ENCODE measurements at regions not wholly inside any gene's neighbourhood (a gene's known extent, or its start where the extent isn't known, plus 50 kb on each side); places are given as distances from the start of the nearest gene placed in this dataset.

DNA sequence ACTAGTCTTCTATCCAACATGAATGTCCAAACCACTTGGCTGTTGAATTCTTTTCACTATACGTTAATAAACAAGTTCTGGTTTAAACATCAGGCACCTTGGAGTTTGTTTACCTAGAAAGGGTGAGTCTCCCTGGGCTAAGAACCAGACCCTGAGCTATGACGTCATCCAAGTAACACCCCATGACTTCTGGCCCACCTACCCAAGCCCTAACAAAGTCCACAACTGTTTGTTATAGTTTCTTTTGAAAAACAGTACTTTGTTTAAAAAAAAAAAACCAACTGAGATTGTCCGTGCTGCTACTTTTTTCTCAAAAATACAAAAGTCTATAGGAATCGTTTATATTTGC lies 146.9 kb upstream of the BEND6 start:
- Histone ChIP-seq H3K4me3 (ENCODE audit: low read length, poor library complexity, severe bottlenecking) (no peak overlapping the region), H4K20me1 (ENCODE audit: insufficient read depth, low read length, poor library complexity, severe bottlenecking) (no peaks in the 10 kb centered on the region)

GRCh38 chr6:56807326-56807988 lies 147.4 kb upstream of the BEND6 start:
- H3K9ac ChIP-seq (ENCODE audit: low read depth, low read length, poor library complexity, severe bottlenecking) = no peak overlapping the region
- H3K4me3 ChIP-seq (ENCODE audit: low read length, poor library complexity, severe bottlenecking) = no peak overlapping the region
- H3K4me1 ChIP-seq (ENCODE audit: insufficient read depth, low read length, poor library complexity, severe bottlenecking) = peaks cover 3% of the 10 kb centered on the region
- H3K79me2 ChIP-seq (ENCODE audit: insufficient read depth, low read length) = peaks cover 6% of the 10 kb centered on the region; the same call in 1 of the 2 replicates
- no peaks in the 10 kb centered on the region for H3F3A ChIP-seq (ENCODE audit: low read depth)
- no peaks in the 10 kb centered on the region for H3K36me3 ChIP-seq (ENCODE audit: insufficient read depth, low read length)
- no peak for TF ChIP-seq CTCF (conservative IDR thresholded peaks at IDR 0.05; ENCODE audit: low read length)
- no peak for TF ChIP-seq EZH2phosphoT487 (IDR thresholded peaks at IDR 0.05; ENCODE audit: borderline replicate concordance)
- no peaks in the 10 kb centered on the region for H3K27me3 ChIP-seq (ENCODE audit: insufficient read depth, low read length, poor library complexity, severe bottlenecking)
- H2AFZ ChIP-seq (ENCODE audit: low read length) = no peak overlapping the region
- H3K9me2 ChIP-seq (replicated peaks; ENCODE audit: low read depth, low read length) = no peaks in the 10 kb centered on the region
- no peak overlapping the region for H3K4me2 ChIP-seq (ENCODE audit: low read depth, low read length, poor library complexity, severe bottlenecking)
- no peaks in the 10 kb centered on the region for H3K9me3 ChIP-seq (ENCODE audit: insufficient read depth, low read depth, low read length)
- no peaks in the 10 kb centered on the region for H4K20me1 ChIP-seq (ENCODE audit: insufficient read depth, low read length, poor library complexity, severe bottlenecking)

More for the DNA sequence above, 146.9 kb upstream of the BEND6 start:
- H2AFZ ChIP-seq (ENCODE audit: low read length) = no peak overlapping the region
- no peaks in the 10 kb centered on the region for H3F3A ChIP-seq (ENCODE audit: low read depth)
- peaks cover 6% of the 10 kb centered on the region; the same call in 1 of the 2 replicates for H3K79me2 ChIP-seq (ENCODE audit: insufficient read depth, low read length)
- no peaks in the 10 kb centered on the region for H3K9me3 ChIP-seq (ENCODE audit: insufficient read depth, low read depth, low read length)
- peaks cover 3% of the 10 kb centered on the region for H3K4me1 ChIP-seq (ENCODE audit: insufficient read depth, low read length, poor library complexity, severe bottlenecking)
- H3K9me2 ChIP-seq (replicated peaks; ENCODE audit: low read depth, low read length) = no peaks in the 10 kb centered on the region
- no peak for TF ChIP-seq EZH2phosphoT487 (IDR thresholded peaks at IDR 0.05; ENCODE audit: borderline replicate concordance)
- no peak for TF ChIP-seq CTCF (conservative IDR thresholded peaks at IDR 0.05; ENCODE audit: low read length)
- no peaks in the 10 kb centered on the region for H3K36me3 ChIP-seq (ENCODE audit: insufficient read depth, low read length)
- H3K9ac ChIP-seq (ENCODE audit: low read depth, low read length, poor library complexity, severe bottlenecking) = no peak overlapping the region
- H3K27me3 ChIP-seq (ENCODE audit: insufficient read depth, low read length, poor library complexity, severe bottlenecking) = no peaks in the 10 kb centered on the region
- no peak overlapping the region for H3K4me2 ChIP-seq (ENCODE audit: low read depth, low read length, poor library complexity, severe bottlenecking)

DNA sequence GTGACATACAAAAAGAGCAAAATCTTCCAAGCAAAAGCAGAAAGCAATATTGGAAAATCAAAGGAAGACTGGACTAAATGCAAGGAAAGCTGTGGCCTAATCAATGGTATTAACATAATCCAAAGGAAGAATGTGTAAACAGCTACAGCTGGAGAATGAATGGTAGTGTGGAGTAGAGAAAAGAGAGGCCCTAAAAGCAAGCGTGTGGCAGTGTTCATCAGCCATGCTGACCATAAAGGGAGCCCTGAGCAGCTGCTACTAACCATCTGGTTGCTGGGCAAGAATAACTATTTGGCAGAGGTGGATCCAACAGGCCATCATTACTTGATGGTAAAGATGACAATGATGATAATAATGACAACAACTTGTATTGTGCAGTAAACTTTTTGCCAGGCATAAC lies 148.5 kb upstream of the BEND6 start:
- H3K9me3 ChIP-seq (ENCODE audit: insufficient read depth, low read depth, low read length) = no peaks in the 10 kb centered on the region
- no peak overlapping the region for H3K9ac ChIP-seq (ENCODE audit: low read depth, low read length, poor library complexity, severe bottlenecking)
- H3F3A ChIP-seq (ENCODE audit: low read depth) = no peaks in the 10 kb centered on the region
- H3K9me2 ChIP-seq (replicated peaks; ENCODE audit: low read depth, low read length) = no peaks in the 10 kb centered on the region
- peaks cover 6% of the 10 kb centered on the region; the same call in 1 of the 2 replicates for H3K79me2 ChIP-seq (ENCODE audit: insufficient read depth, low read length)
- TF ChIP-seq EZH2phosphoT487 (IDR thresholded peaks at IDR 0.05; ENCODE audit: borderline replicate concordance) = no peak
- no peak for TF ChIP-seq CTCF (conservative IDR thresholded peaks at IDR 0.05; ENCODE audit: low read length)
- H4K20me1 ChIP-seq (ENCODE audit: insufficient read depth, low read length, poor library complexity, severe bottlenecking) = no peaks in the 10 kb centered on the region
- peaks cover 3% of the 10 kb centered on the region for H3K4me1 ChIP-seq (ENCODE audit: insufficient read depth, low read length, poor library complexity, severe bottlenecking)
- no peaks in the 10 kb centered on the region for H3K27me3 ChIP-seq (ENCODE audit: insufficient read depth, low read length, poor library complexity, severe bottlenecking)
- no peaks in the 10 kb centered on the region for H3K36me3 ChIP-seq (ENCODE audit: insufficient read depth, low read length)
- H2AFZ ChIP-seq (ENCODE audit: low read length) = no peak overlapping the region
- H3K4me2 ChIP-seq (ENCODE audit: low read depth, low read length, poor library complexity, severe bottlenecking) = no peak overlapping the region
- H3K4me3 ChIP-seq (ENCODE audit: low read length, poor library complexity, severe bottlenecking) = no peak overlapping the region
